ENCODE measurements at regions not wholly inside any gene's neighbourhood (a gene's known extent, or its start where the extent isn't known, plus 50 kb on each side); places are given as distances from the start of the nearest gene placed in this dataset.

DNA sequence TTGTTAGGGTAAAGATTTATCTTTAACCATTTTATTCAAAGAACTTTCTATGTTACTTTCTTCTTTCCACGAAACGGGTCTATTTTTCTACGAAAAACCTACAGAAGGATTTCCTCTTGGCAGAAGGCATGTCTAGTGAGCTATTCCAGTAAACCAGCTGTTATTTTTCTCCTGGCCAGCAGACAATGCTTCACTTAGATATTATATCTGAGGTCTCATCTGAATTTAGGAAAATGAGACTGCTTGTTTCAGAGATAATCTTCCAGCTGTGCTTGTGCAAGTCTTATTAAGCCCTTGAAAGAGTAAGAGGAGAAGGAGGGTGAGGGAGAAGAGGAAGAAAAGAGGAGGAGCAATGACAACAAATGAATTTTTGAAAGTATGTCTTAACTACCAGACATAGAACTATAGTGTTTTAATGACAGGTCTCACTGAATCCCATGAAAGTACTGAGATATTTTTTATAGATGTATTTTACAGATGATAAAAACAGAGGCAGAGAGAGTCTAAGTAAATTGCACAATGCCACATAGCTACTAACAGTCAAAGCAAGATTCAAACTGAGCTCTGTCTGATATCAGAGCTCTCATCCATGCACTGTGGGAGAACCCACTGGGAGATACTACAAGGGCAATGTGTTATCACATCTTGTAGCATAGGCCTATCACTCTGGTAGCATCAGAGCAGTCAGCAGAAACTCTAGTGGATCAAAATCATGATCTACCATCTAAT is 54.6 kb upstream of the SAMSN1 start:
- TF ChIP-seq EZH2phosphoT487 (IDR thresholded peaks at IDR 0.05; ENCODE audit: borderline replicate concordance) (no peak), CTCF (conservative IDR thresholded peaks at IDR 0.05; ENCODE audit: low read length) (no peak)
- Histone ChIP-seq H3K4me2 (ENCODE audit: low read depth, low read length, poor library complexity, severe bottlenecking) (no peak overlapping the region), H3K9me2 (replicated peaks; ENCODE audit: low read depth, low read length) (no peaks in the 10 kb centered on the region)

GRCh38 chr21:14598065-14598464 is 52.0 kb upstream of the SAMSN1 start:
- Histone ChIP-seq H3K9me3 (ENCODE audit: insufficient read depth, low read depth, low read length) (no peaks in the 10 kb centered on the region), H3K36me3 (ENCODE audit: insufficient read depth, low read length) (no peaks in the 10 kb centered on the region), H3K9ac (ENCODE audit: low read depth, low read length, poor library complexity, severe bottlenecking) (no peak overlapping the region), H2AFZ (ENCODE audit: low read length) (no peak overlapping the region), H3K79me2 (ENCODE audit: insufficient read depth, low read length) (no peaks in the 10 kb centered on the region), H3K27me3 (ENCODE audit: insufficient read depth, low read length, poor library complexity, severe bottlenecking) (no peaks in the 10 kb centered on the region), H3K4me2 (ENCODE audit: low read depth, low read length, poor library complexity, severe bottlenecking) (no peak overlapping the region), H3K4me3 (ENCODE audit: low read length, poor library complexity, severe bottlenecking) (no peak overlapping the region), H4K20me1 (ENCODE audit: insufficient read depth, low read length, poor library complexity, severe bottlenecking) (no peaks in the 10 kb centered on the region), H3K9me2 (replicated peaks; ENCODE audit: low read depth, low read length) (no peaks in the 10 kb centered on the region), H3F3A (ENCODE audit: low read depth) (no peaks in the 10 kb centered on the region), H3K4me1 (ENCODE audit: insufficient read depth, low read length, poor library complexity, severe bottlenecking) (peaks cover 9% of the 10 kb centered on the region)
- no peak for TF ChIP-seq CTCF (conservative IDR thresholded peaks at IDR 0.05; ENCODE audit: low read length)

More for the DNA sequence above, 54.6 kb upstream of the SAMSN1 start:
- Histone ChIP-seq H3K4me1 (ENCODE audit: insufficient read depth, low read length, poor library complexity, severe bottlenecking) (peaks cover 13% of the 10 kb centered on the region), H3F3A (ENCODE audit: low read depth) (no peaks in the 10 kb centered on the region), H3K79me2 (ENCODE audit: insufficient read depth, low read length) (no peaks in the 10 kb centered on the region), H3K36me3 (ENCODE audit: insufficient read depth, low read length) (no peaks in the 10 kb centered on the region), H3K27me3 (ENCODE audit: insufficient read depth, low read length, poor library complexity, severe bottlenecking) (no peaks in the 10 kb centered on the region), H3K4me3 (ENCODE audit: low read length, poor library complexity, severe bottlenecking) (no peak overlapping the region), H4K20me1 (ENCODE audit: insufficient read depth, low read length, poor library complexity, severe bottlenecking) (no peaks in the 10 kb centered on the region), H2AFZ (ENCODE audit: low read length) (peak overlapping the region; percentile 47), H3K9me3 (ENCODE audit: insufficient read depth, low read depth, low read length) (no peaks in the 10 kb centered on the region), H3K9ac (ENCODE audit: low read depth, low read length, poor library complexity, severe bottlenecking) (no peak overlapping the region)

Data from Loucy (cell line).